Cardiac septum (tissue), 1 donor: ENCODE measurements at regions not wholly inside any gene's neighbourhood (a gene's known extent, or its start where the extent isn't known, plus 50 kb on each side); places are given as distances from the start of the nearest gene placed in this dataset.

Experiments used
- DNase-seq: peaks from one replicate; pipeline ENCODE4 v3.0.0-alpha.2; 2020; ENCODE audit warnings: low spot score
- intact Hi-C: fragments of 100-400 bp; cut with DNase I; formaldehyde crosslinking; loops from one replicate; pipeline ENCODE4 v1.14.0; 2022
- donor health status: DM: no; HTN: no; CAD: no.

DNA sequence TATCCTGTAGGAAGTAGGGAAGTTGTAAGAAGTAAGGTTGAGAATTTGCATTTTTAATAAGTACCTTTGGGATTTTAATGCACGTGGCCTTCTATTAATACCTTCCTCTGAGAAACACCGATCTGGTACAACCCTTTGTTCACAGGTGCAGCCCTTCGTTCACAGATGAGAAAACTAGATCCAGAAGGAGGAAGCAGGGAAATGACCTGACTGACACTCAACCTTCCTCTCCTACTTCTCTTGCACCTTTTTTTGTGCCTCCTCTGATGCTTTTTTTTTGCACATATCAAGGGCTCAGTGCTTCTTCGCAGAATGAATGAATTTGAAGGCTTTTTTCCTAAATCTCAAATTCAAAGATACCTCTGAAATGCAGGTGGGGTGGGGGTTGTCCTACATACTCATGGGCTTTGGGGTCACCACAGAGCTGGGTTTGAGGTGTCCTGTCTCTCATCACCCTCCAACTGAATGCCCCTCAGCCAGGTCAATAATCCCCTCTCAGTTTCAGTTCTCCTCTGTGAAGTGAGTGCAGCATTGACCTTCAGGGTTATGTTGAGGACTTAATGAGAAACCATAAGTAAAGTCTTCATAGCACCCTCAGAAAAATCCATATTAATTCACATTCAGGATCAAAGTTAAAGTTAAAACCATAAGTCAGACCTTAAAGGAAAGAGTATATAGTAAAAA lies 161.5 kb upstream of the CTNNB1 start:
- no peak for DNase-seq

GRCh38 chr3:41040256-41040655 lies 159.0 kb upstream of the CTNNB1 start:
- intact Hi-C loops: no loop called here
- DNase-seq: no peak

More for the DNA sequence above, 161.5 kb upstream of the CTNNB1 start:
- intact Hi-C loops: no loop called here

DNA sequence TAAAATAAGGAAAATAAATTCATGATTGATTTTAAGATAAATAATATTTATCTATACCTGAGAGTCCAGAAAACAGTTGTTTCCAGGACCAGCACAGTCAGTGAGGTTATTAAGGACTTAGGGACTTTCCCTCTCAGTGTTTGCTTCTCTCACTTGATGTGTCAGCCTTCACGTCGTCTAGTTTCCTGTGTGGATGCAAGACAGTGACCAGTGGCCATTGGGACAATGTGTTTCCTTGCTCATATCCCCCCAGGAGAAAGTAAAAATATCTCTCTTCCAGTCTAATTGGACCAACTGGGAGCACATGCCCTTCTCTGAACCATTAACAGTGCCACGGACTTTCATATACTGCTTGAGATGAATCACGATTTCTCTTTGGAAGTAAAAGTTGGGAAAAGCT lies 157.8 kb upstream of the CTNNB1 start:
- DNase-seq: no peak
- intact Hi-C loops: no loop called here

DNA sequence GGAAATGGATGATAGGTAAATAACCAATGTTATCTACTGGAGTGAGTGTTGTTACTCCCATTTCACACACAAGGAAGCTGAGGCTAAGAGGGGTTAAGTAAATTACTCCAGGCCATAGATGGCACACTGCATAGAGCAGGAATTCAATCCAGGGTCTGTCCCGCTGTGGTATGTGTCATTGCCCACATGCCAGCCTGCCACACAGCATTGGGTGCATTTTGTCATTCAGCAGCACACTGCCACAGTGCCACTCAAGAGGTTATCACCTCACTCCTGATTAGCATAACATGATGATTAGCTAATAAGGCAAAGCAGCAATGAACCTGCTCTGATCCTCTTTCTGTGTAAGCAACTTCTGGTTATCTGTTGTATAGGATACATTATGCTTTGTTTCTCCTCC lies 157.4 kb upstream of the CTNNB1 start:
- intact Hi-C loops: no loop called here
- no peak for DNase-seq

DNA sequence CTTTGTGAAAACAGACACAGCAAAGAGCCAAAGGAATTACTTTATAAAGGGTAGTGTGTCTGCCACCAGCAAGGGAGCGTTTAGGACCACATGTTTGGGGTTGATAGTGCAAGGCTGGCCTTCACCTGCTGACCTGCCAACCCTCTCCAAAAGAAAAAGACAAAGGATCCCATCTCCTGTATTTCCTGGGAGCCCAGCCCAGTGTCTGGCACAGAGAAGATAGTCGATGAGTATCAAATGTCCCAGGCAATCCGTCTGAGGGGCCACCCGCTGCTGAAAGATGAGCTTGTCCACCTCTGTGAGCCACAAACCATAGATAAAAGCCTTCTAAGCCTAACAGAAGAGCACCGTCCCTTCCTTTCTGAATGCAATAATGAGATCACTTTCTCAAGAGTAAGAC lies 154.8 kb upstream of the CTNNB1 start:
- intact Hi-C loops: no loop called here
- no peak for DNase-seq

GRCh38 chr3:41045491-41045890 lies 153.8 kb upstream of the CTNNB1 start:
- intact Hi-C loops: no loop called here
- DNase-seq: no peak

GRCh38 chr3:41050144-41050543 lies 149.2 kb upstream of the CTNNB1 start:
- intact Hi-C loops: no loop called here
- no peak for DNase-seq

DNA sequence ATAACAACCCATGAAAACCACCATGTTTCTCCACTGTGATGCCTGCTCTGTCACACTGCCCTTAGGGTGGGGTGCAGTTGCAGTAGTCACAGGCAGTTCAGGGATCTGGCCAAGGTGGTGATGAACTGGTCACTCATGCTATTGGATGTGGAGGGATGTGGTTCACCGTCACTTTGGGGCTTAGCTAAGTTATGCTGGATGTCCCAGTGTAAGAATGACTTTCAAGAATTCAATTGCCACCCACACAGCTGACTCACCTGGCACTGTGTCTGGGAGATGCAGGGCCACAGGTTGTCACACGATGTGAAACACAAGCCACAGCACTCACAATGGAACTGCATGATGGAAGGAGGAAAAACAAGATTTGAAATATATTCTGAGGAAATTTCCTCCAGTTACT lies 146.1 kb upstream of the CTNNB1 start:
- intact Hi-C loops: no loop called here
- DNase-seq: no peak

DNA sequence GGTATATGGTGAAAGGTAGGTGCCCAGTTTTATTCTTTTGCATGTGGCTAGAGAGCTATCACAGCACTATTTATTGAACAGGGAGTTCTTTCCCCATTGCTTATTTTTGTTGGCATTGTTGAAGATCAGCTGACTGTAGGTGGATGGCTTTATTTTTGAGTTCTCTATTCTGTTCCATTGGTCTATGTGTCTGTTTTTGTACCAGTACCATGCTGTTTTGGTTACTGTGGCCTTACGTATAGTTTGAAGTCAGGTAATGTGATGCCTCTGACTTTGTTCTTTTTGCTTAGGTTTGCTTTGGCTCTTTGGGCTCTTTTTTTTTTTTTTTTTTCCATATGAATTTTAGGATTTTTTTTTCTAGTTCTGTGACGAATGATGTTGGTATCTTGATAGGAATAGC lies 139.2 kb upstream of the CTNNB1 start:
- DNase-seq: no peak
- intact Hi-C loops: no loop called here

DNA sequence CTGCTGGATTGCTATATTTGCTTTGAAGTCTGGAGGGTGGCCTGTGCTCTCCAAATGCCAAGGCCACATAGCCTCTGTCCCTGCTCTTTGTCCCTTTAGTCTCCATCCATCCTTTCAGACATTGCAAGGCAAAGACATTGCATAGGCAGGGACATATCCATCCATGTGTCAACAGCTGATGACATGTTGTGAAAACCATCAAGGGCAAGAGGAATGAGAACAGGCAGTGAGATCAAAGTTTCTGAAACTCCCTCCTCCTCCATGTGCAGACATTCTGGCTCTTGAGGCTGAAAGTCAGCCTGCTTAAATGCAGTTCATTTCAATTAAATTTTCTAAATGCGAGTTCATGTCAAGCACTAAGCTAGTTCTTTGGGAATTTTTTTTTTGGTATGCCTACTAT lies 135.2 kb upstream of the CTNNB1 start:
- intact Hi-C loops: no loop called here
- no peak for DNase-seq

DNA sequence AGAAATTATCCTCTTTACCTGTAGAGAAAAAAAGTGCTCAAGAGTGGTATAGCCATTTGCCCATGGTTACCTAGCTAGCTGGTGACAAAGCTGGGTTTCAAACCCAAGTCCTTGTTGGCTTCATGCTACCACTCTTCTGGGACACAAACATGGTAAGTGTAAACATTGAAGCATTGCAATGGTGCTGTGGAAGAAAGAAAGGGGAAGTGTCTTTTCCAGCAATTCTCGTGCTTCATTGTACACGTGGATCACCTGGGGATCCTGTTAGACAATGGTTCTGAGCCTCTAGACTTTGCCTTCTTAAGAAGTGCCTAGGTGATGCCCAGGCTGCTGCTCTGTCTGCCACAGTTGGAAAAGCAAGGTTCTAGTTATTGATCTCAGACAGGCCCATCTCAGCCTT lies 134.8 kb upstream of the CTNNB1 start:
- DNase-seq: no peak
- intact Hi-C loops: no loop called here

DNA sequence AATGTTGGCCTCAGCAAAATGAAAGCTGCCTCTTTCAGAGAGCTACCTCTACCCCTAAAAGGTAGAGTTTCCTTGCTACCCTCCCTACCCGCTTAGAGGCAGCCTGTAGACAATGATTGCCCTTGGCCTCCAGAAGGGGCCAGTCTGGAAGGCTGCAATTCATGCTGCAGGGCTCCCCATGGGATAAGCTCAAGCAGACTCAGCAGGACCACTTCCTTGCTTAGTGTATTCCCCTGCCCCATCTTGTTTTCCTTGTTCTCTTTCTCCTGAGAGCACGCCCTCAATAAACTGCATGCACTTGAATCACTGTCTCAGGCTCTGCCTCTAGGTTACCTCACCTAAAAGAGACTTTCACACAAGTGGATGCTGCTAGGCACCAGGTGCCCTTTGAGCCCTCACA lies 134.0 kb upstream of the CTNNB1 start:
- intact Hi-C loops: no loop called here
- DNase-seq: no peak

DNA sequence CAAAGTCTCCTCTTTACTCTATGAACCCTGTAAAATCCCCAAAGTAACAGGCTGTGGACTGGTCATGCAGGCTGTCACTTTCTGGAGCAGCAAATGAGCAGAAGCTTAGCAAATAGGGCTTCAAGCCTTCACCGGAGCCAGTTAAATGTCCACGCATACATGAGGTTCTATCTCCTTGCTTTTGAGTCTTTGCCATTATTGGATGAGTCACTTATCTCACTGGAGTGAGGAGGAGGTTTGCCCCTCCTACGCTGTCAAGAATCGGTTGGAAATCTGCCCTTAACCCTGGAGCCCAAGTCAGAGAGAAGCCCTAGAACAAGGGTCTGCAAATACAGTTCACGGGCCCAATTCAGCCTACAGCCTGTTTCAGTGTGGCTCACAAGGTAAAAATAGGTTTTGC lies 126.1 kb upstream of the CTNNB1 start:
- intact Hi-C loops: no loop called here

DNA sequence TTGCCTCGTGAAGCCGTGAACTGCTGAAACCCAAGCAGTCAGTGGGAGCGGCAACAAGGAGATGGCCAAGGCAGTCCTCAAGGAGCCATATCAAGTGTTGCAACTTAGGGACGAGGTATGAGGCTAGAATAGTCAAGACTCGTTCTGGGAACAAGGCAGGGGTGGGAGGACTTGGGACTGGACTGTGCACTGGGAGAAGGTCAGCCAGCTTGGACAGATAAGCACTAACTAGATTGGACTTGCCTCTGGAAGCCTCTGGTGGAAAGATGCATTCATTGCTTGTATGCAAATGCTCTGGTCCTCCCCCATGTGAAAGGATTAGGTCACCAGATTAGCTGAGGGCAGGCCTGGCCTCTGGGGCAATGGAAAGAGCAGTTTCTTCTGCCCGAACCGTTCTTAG lies 123.3 kb upstream of the CTNNB1 start:
- no peak for DNase-seq
- intact Hi-C loops: loop anchor here (5.0 kb wide), 1 partner anchor 36 kb away; no protein-coding TSS in a partner anchor

More for the DNA sequence above, 126.1 kb upstream of the CTNNB1 start:
- DNase-seq: no peak

DNA sequence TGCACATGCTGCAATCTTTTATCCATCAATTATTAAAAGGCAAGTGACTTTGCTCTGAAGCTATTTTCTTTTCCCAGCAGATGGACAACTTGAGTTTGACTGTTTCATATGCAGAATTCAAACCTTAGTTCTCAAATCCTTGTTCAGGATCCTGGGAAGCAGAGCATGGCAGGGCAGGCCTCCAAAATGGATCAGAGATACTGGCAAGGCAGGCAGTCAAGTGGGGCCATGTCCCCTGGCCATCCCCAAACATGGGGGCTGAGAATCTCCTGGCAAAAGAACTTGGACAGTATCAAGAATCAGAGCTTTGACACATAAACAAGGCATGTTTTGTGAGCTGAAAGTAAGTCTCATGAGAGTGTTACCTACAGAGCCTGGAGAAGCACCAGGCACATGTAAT lies 122.9 kb upstream of the CTNNB1 start:
- no peak for DNase-seq
- intact Hi-C loops: loop anchor here (5.0 kb wide), 1 partner anchor 36 kb away; no protein-coding TSS in a partner anchor

- no peak for DNase-seq
- intact Hi-C loops: no loop called here
Measured at GRCh38 chr3:41080141-41080540, 119.2 kb upstream of the CTNNB1 start.

- DNase-seq: no peak
- intact Hi-C loops: no loop called here
Measured at GRCh38 chr3:41088882-41089281, 110.4 kb upstream of the CTNNB1 start.

GRCh38 chr3:41089566-41089965 lies 109.7 kb upstream of the CTNNB1 start:
- intact Hi-C loops: no loop called here
- no peak for DNase-seq

GRCh38 chr3:41092844-41093243 lies 106.5 kb upstream of the CTNNB1 start:
- intact Hi-C loops: no loop called here
- DNase-seq: no peak

DNA sequence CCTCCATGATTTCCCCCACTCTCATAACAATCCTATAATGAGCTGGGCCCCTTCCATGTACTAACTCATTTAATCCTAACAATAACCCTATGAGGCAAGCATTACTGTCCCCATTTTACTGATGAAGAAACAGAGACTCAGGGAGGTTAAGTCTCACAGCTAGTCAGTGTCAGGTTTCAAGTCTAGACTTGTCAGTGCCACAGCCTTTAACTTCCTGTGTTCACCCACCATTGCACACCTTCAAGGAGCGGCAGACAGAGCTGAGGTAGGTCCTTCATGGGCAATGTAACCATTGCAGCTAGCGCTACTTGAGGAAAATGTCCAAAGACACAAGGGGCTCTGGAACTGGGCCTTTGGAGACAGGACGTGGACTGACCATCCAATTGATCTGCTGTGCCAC lies 105.8 kb upstream of the CTNNB1 start:
- intact Hi-C loops: no loop called here
- no peak for DNase-seq

DNA sequence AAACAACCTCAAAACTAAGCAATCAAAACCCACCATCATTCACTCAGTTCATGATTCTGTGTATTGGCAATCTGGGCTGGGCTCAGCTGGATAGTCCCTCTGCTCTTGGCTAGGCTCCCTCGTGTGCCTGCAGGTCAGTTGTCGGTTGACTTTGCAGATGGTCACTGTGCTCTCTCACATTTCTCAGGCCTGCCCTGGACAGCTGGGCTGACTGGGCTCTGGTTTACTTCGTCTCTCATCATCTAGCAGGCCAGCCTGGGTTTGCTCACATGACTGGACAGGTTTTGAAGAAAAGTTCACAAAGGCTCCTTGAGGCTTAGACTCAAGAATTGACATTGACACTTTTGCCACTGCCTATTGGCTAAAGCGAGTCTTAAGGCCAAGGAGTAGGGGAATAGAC lies 105.0 kb upstream of the CTNNB1 start:
- intact Hi-C loops: no loop called here
- no peak for DNase-seq

DNA sequence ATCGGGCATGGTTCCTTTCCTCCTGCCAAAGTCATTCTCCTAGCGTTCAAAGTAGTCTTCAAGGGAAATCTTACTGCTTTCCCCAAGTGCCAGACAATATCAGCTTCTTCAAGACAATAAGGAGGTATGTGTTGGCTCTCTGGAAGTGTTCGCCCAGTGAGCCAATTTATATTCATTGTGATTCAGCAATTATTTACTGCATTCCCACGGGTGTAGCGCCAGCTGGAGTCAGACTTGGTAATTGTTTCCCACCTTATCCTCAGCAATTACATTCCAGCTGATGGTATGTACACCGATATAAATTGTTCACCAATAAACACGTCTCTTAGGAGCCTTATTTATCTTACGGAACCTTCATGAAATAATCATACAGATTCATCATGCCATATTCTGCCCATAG lies 103.6 kb upstream of the CTNNB1 start:
- DNase-seq: no peak
- intact Hi-C loops: no loop called here
